ENCODE measurements at regions not wholly inside any gene's neighbourhood (a gene's known extent, or its start where the extent isn't known, plus 50 kb on each side); places are given as distances from the start of the nearest gene placed in this dataset.

GRCh38 chr1:239662950-239663349 lies 276.6 kb downstream of the CHRM3 start:
- TF ChIP-seq CTCF (IDR thresholded peaks at IDR 0.05; ENCODE audit: insufficient read depth, low read length, poor library complexity, severe bottlenecking): no peak
- TF ChIP-seq EZH2phosphoT487 (conservative IDR thresholded peaks at IDR 0.05; ENCODE audit: low read length): no peak
